ENCODE measurements at regions not wholly inside any gene's neighbourhood (a gene's known extent, or its start where the extent isn't known, plus 50 kb on each side); places are given as distances from the start of the nearest gene placed in this dataset.

DNA sequence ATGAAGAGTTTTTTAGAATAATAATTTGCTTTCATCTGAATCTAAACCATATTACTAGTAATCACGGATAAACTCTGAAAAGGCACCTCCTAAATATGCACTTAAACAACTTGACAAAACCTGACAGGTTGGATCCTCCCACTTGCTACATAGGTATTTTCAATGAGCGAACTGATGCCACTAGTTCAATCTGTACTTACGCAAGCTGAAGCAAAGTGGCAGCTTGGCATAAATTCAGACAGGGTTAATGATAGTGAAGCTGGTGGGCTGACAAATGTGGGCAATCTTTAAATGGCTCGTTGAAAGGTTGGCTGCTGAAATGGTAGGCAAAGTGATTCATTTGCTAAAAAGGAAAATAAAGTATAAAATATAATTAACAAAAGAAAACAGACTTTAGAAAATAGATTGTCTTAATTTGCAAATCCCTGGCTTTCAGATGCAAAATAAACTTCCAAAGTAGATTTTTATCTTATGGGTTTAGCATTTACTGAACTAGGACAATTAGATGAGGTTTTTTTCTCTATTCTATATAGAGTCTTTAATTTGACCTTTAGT, 1713.5 kb upstream of the SLC39A10 start:
- 57% methylated on average over 4 of the region's 4 CpGs for WGBS
- no peak for DNase-seq (ENCODE audit: low spot score in 2 of 2)
- Histone ChIP-seq H3K4me3 (no peak overlapping the region), H3K27me3 (no peaks in the 10 kb centered on the region), H3K4me1 (no peaks in the 10 kb centered on the region), H3K27ac (no peak overlapping the region), H3K36me3 (no peaks in the 10 kb centered on the region), H3K9me3 (no peaks in the 10 kb centered on the region)
- no peak for TF ChIP-seq EP300 (IDR thresholded peaks at IDR 0.05)
- no peak for TF ChIP-seq POLR2AphosphoS5 (IDR thresholded peaks at IDR 0.05)
- no peak for TF ChIP-seq POLR2A (IDR thresholded peaks at IDR 0.05)
- TF ChIP-seq CTCF (IDR thresholded peaks at IDR 0.05) = no peak

GRCh38 chr2:193935114-193935513, 1721.9 kb upstream of the SLC39A10 start:
- TF ChIP-seq POLR2AphosphoS5 (IDR thresholded peaks at IDR 0.05) = no peak
- TF ChIP-seq CTCF (IDR thresholded peaks at IDR 0.05) = no peak
- no peak for TF ChIP-seq EP300 (IDR thresholded peaks at IDR 0.05)
- no peak for TF ChIP-seq POLR2A (IDR thresholded peaks at IDR 0.05)
- no peaks in the 10 kb centered on the region for H3K4me1 ChIP-seq
- H3K36me3 ChIP-seq = no peaks in the 10 kb centered on the region
- no peaks in the 10 kb centered on the region for H3K27me3 ChIP-seq
- WGBS = 100% methylated on average over 2 of the region's 3 CpGs
- H3K4me3 ChIP-seq = no peak overlapping the region
- no peak for DNase-seq (ENCODE audit: low spot score in 2 of 2)
- no peaks in the 10 kb centered on the region for H3K9me3 ChIP-seq
- no peak overlapping the region for H3K27ac ChIP-seq

DNA sequence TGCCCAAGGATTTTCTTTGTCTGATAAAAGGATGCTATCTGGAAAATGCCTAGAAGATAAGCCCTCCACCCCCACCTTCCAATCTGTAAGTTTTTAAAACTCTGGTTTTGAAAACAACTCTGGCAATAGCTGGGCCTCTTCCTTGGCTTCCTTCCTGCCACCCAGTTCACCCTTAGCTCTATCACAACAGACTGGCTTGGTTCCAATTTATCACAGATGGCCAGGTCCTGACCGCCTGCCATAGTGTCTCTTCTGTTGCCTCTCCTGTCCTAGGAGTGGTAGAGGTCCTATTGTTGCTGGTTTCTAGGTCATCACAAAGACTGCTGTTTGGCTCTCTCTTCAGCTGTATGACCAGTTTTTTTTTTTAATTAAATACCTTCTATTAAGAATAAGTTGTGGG, 1727.9 kb upstream of the SLC39A10 start:
- no peaks in the 10 kb centered on the region for H3K9me3 ChIP-seq
- no peaks in the 10 kb centered on the region for H3K4me1 ChIP-seq
- H3K27ac ChIP-seq = no peak overlapping the region
- no peaks in the 10 kb centered on the region for H3K27me3 ChIP-seq
- WGBS = 72% methylated on average over 1 of the region's 1 CpG
- TF ChIP-seq POLR2AphosphoS5 (IDR thresholded peaks at IDR 0.05) = no peak
- TF ChIP-seq POLR2A (IDR thresholded peaks at IDR 0.05) = no peak
- TF ChIP-seq EP300 (IDR thresholded peaks at IDR 0.05) = no peak
- TF ChIP-seq CTCF (IDR thresholded peaks at IDR 0.05) = no peak
- H3K36me3 ChIP-seq = no peaks in the 10 kb centered on the region
- DNase-seq (ENCODE audit: low spot score in 2 of 2) = no peak
- no peak overlapping the region for H3K4me3 ChIP-seq

- Histone ChIP-seq H3K4me1 (no peaks in the 10 kb centered on the region), H3K27ac (no peak overlapping the region), H3K36me3 (no peaks in the 10 kb centered on the region), H3K9me3 (no peaks in the 10 kb centered on the region), H3K27me3 (no peaks in the 10 kb centered on the region), H3K4me3 (no peak overlapping the region)
- 26% methylated on average over 1 of the region's 1 CpG for WGBS
- TF ChIP-seq POLR2A (IDR thresholded peaks at IDR 0.05) (no peak), EP300 (IDR thresholded peaks at IDR 0.05) (no peak), POLR2AphosphoS5 (IDR thresholded peaks at IDR 0.05) (no peak), CTCF (IDR thresholded peaks at IDR 0.05) (no peak)
- no peak for DNase-seq (ENCODE audit: low spot score in 2 of 2)
Observed at GRCh38 chr2:193907561-193907960, 1712.8 kb upstream of the TMEFF2 start.

DNA sequence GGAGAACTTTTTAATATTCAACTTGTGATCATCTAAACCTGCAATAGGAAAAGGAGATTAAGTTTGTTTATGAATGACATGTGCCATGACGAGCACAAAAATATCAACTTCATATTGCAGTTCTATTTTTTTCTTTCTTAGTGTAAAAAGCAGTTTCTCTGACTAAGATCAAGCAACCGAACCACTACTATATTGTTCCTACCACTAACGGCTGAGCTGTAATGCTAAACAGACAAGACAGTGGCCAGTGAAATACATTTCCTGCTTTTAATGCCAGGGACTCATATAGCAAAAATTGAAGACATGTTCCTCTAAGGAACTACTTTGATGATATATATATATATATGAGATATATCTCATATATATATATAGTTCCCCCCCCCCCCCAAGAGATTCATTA, 1705.6 kb upstream of the TMEFF2 start:
- H3K4me1 ChIP-seq = no peaks in the 10 kb centered on the region
- H3K36me3 ChIP-seq = no peaks in the 10 kb centered on the region
- WGBS = 70% methylated on average over 3 of the region's 3 CpGs
- H3K27ac ChIP-seq = no peak overlapping the region
- H3K27me3 ChIP-seq = no peaks in the 10 kb centered on the region
- no peak for DNase-seq (ENCODE audit: low spot score in 2 of 2)
- H3K9me3 ChIP-seq = no peaks in the 10 kb centered on the region
- TF ChIP-seq POLR2A (IDR thresholded peaks at IDR 0.05) (no peak), CTCF (IDR thresholded peaks at IDR 0.05) (no peak), EP300 (IDR thresholded peaks at IDR 0.05) (no peak), POLR2AphosphoS5 (IDR thresholded peaks at IDR 0.05) (no peak)
- no peak overlapping the region for H3K4me3 ChIP-seq

Measured in suprapubic skin (tissue), 4 donors.